Stimulated activated CD4-positive, alpha-beta T cell treated with anti-CD3 and anti-CD28 coated beads, Interleukin-2, amount 100 ng/mL, for 48 hours (primary cell): ENCODE measurements at regions not wholly inside any gene's neighbourhood (a gene's known extent, or its start where the extent isn't known, plus 50 kb on each side); places are given as distances from the start of the nearest gene placed in this dataset.
"Not testable (repeated sequence)": the region's sequence is repeated elsewhere in the genome, so short reads cannot be mapped to it uniquely, and the experiment has no call there.

ENCODE experiments used
- DNase-seq, 2 donors: peaks; one replicate each; pipeline ENCODE4 v3.0.0-alpha.2; 2020

GRCh38 chr5:66234241-66234640 is 90.1 kb downstream of the SREK1 start:
- DNase-seq: no peak

- no peak for DNase-seq
Measured at GRCh38 chr5:66238435-66238834, 94.3 kb downstream of the SREK1 start.

GRCh38 chr5:66239034-66239433 is 94.9 kb downstream of the SREK1 start:
- no peak for DNase-seq

- no peak for DNase-seq
Measured at GRCh38 chr5:66241136-66241825, 97.2 kb downstream of the SREK1 start.

GRCh38 chr5:66242050-66242715 is 98.1 kb downstream of the SREK1 start:
- no peak for DNase-seq

- DNase-seq: no peak
Measured at GRCh38 chr5:66246608-66247007, 102.5 kb downstream of the SREK1 start.

GRCh38 chr5:66247176-66247960 is 103.3 kb downstream of the SREK1 start:
- DNase-seq: no peak

GRCh38 chr5:66248874-66249273 is 104.8 kb downstream of the SREK1 start:
- no peak for DNase-seq

GRCh38 chr5:66249920-66250319 is 105.8 kb downstream of the SREK1 start:
- DNase-seq: no peak

- DNase-seq: no peak
Measured at GRCh38 chr5:66252849-66253248, 108.7 kb downstream of the SREK1 start.

GRCh38 chr5:66255714-66256113 is 111.6 kb downstream of the SREK1 start:
- no peak for DNase-seq

- DNase-seq: no peak
Measured at GRCh38 chr5:66273121-66273520, 129.0 kb downstream of the SREK1 start.

GRCh38 chr5:66276986-66277385 is 132.9 kb downstream of the SREK1 start:
- no peak for DNase-seq

- DNase-seq: no peak
Measured at GRCh38 chr5:66277981-66278380, 133.9 kb downstream of the SREK1 start.

- DNase-seq: no peak
Measured at GRCh38 chr5:66281294-66281693, 137.2 kb downstream of the SREK1 start.

GRCh38 chr5:66284588-66285342 is 140.7 kb downstream of the SREK1 start:
- no peak for DNase-seq

- DNase-seq: no peak
Measured at GRCh38 chr5:66285343-66285922, 141.3 kb downstream of the SREK1 start.

- no peak for DNase-seq
Measured at GRCh38 chr5:66291771-66292170, 147.7 kb downstream of the SREK1 start.

GRCh38 chr5:66293851-66294250 is 149.8 kb downstream of the SREK1 start:
- not testable (repeated sequence) for DNase-seq

GRCh38 chr5:66299463-66299862 is 155.4 kb downstream of the SREK1 start:
- no peak for DNase-seq

- DNase-seq: no peak
Measured at GRCh38 chr5:66302344-66302743, 158.2 kb downstream of the SREK1 start.

GRCh38 chr5:66306105-66306843 is 162.2 kb downstream of the SREK1 start:
- peak in 1 of 2 donors; percentile 9 for DNase-seq
